ENCODE measurements at regions not wholly inside any gene's neighbourhood (a gene's known extent, or its start where the extent isn't known, plus 50 kb on each side); places are given as distances from the start of the nearest gene placed in this dataset.
"Not testable (repeated sequence)": the region's sequence is repeated elsewhere in the genome, so short reads cannot be mapped to it uniquely, and the experiment has no call there.

- H3K9me3 ChIP-seq (ENCODE audit: low read depth, low read length, poor library complexity, severe bottlenecking); H3K36me3 ChIP-seq (ENCODE audit: insufficient read depth, low read length, poor library complexity, severe bottlenecking); H3K4me1 ChIP-seq (ENCODE audit: insufficient read depth, low read length, poor library complexity, severe bottlenecking); POLR2A ChIA-PET (ENCODE audit: low non-redundant PET); H3K4me3 ChIP-seq (ENCODE audit: low read depth, low read length, poor library complexity, severe bottlenecking); H3K27ac ChIP-seq (ENCODE audit: low read depth, low read length, poor library complexity, severe bottlenecking); H3K27me3 ChIP-seq (replicated peaks; ENCODE audit: insufficient read depth, low read depth, low read length, poor library complexity); CTCF ChIA-PET; intact Hi-C loops (cut with micrococcal nuclease; ENCODE audit: unreplicated experiment); DNase-seq (ENCODE audit: low spot score); BruUV-seq (replicated peaks): not testable (repeated sequence)
Observed at GRCh38 chr14:27799066-27800028, 967.2 kb upstream of the FOXG1 start.

- H3K4me1 ChIP-seq (ENCODE audit: insufficient read depth, low read length, poor library complexity, severe bottlenecking); H3K4me3 ChIP-seq (ENCODE audit: low read depth, low read length, poor library complexity, severe bottlenecking); POLR2A ChIA-PET (ENCODE audit: low non-redundant PET); H3K9me3 ChIP-seq (ENCODE audit: low read depth, low read length, poor library complexity, severe bottlenecking); BruUV-seq (replicated peaks); intact Hi-C loops (cut with micrococcal nuclease; ENCODE audit: unreplicated experiment); H3K27ac ChIP-seq (ENCODE audit: low read depth, low read length, poor library complexity, severe bottlenecking); CTCF ChIA-PET; H3K27me3 ChIP-seq (replicated peaks; ENCODE audit: insufficient read depth, low read depth, low read length, poor library complexity); H3K36me3 ChIP-seq (ENCODE audit: insufficient read depth, low read length, poor library complexity, severe bottlenecking); DNase-seq (ENCODE audit: low spot score): not testable (repeated sequence)
Observed at GRCh38 chr14:27817746-27818430, 948.7 kb upstream of the FOXG1 start.

- H3K4me3 ChIP-seq (ENCODE audit: low read depth, low read length, poor library complexity, severe bottlenecking); H3K27me3 ChIP-seq (replicated peaks; ENCODE audit: insufficient read depth, low read depth, low read length, poor library complexity); CTCF ChIA-PET; DNase-seq (ENCODE audit: low spot score); intact Hi-C loops (cut with micrococcal nuclease; ENCODE audit: unreplicated experiment); BruUV-seq (replicated peaks); H3K4me1 ChIP-seq (ENCODE audit: insufficient read depth, low read length, poor library complexity, severe bottlenecking); H3K27ac ChIP-seq (ENCODE audit: low read depth, low read length, poor library complexity, severe bottlenecking); H3K9me3 ChIP-seq (ENCODE audit: low read depth, low read length, poor library complexity, severe bottlenecking); H3K36me3 ChIP-seq (ENCODE audit: insufficient read depth, low read length, poor library complexity, severe bottlenecking); POLR2A ChIA-PET (ENCODE audit: low non-redundant PET): not testable (repeated sequence)
Observed at GRCh38 chr14:27826149-27826548, 940.4 kb upstream of the FOXG1 start.

GRCh38 chr14:27831978-27832377 is 934.6 kb upstream of the FOXG1 start:
- intact Hi-C loops (cut with micrococcal nuclease; ENCODE audit: unreplicated experiment); DNase-seq (ENCODE audit: low spot score); H3K4me3 ChIP-seq (ENCODE audit: low read depth, low read length, poor library complexity, severe bottlenecking); CTCF ChIA-PET; H3K27me3 ChIP-seq (replicated peaks; ENCODE audit: insufficient read depth, low read depth, low read length, poor library complexity); BruUV-seq (replicated peaks); H3K4me1 ChIP-seq (ENCODE audit: insufficient read depth, low read length, poor library complexity, severe bottlenecking); H3K9me3 ChIP-seq (ENCODE audit: low read depth, low read length, poor library complexity, severe bottlenecking); H3K36me3 ChIP-seq (ENCODE audit: insufficient read depth, low read length, poor library complexity, severe bottlenecking); POLR2A ChIA-PET (ENCODE audit: low non-redundant PET); H3K27ac ChIP-seq (ENCODE audit: low read depth, low read length, poor library complexity, severe bottlenecking): not testable (repeated sequence)

GRCh38 chr14:27833001-27833400 is 933.6 kb upstream of the FOXG1 start:
- CTCF ChIA-PET; H3K27ac ChIP-seq (ENCODE audit: low read depth, low read length, poor library complexity, severe bottlenecking); POLR2A ChIA-PET (ENCODE audit: low non-redundant PET); H3K4me1 ChIP-seq (ENCODE audit: insufficient read depth, low read length, poor library complexity, severe bottlenecking); H3K27me3 ChIP-seq (replicated peaks; ENCODE audit: insufficient read depth, low read depth, low read length, poor library complexity); H3K36me3 ChIP-seq (ENCODE audit: insufficient read depth, low read length, poor library complexity, severe bottlenecking); intact Hi-C loops (cut with micrococcal nuclease; ENCODE audit: unreplicated experiment); BruUV-seq (replicated peaks); H3K4me3 ChIP-seq (ENCODE audit: low read depth, low read length, poor library complexity, severe bottlenecking); DNase-seq (ENCODE audit: low spot score); H3K9me3 ChIP-seq (ENCODE audit: low read depth, low read length, poor library complexity, severe bottlenecking): not testable (repeated sequence)

All from A673 (cell line).